Panc1 (cell line): ENCODE measurements at regions not wholly inside any gene's neighbourhood (a gene's known extent, or its start where the extent isn't known, plus 50 kb on each side); places are given as distances from the start of the nearest gene placed in this dataset.
"Not testable (repeated sequence)": the region's sequence is repeated elsewhere in the genome, so short reads cannot be mapped to it uniquely, and the experiment has no call there.

Experiments used
- CTCF ChIP-seq: fragments of 450-650 bp; IDR thresholded peaks from 2 replicates; pipeline ENCODE4 v1.5.1; 2017; ENCODE audit warnings: mild to moderate bottlenecking
- POLR2AphosphoS5 ChIP-seq: IDR thresholded peaks from 2 replicates; pipeline ENCODE4 v1.6.1; 2012; ENCODE audit warnings: mild to moderate bottlenecking, low read depth, low read length, moderate library complexity
- REST ChIP-seq, 2 experiments: IDR thresholded peaks; 2 replicates each; pipeline ENCODE4 v1.6.1; 2011 to 2012; ENCODE audit warnings: low read depth in 2 of 2, control low read depth in 1 of 2, low read length in 1 of 2, mild to moderate bottlenecking in 1 of 2, moderate library complexity in 1 of 2; ENCODE audit not compliant: insufficient read depth in 1 of 2

- TF ChIP-seq CTCF; REST (IDR thresholded peaks at IDR 0.05; ENCODE audit: insufficient read depth in 1 of 2, low read depth in 2 of 2, low read length in 1 of 2); POLR2AphosphoS5: not testable (repeated sequence)
These were observed 200.1 kb downstream of the POTEG start for GRCh38 chr14:19234059-19234458.
